Retinal pigment epithelial cell (primary cell): ENCODE measurements at regions not wholly inside any gene's neighbourhood (a gene's known extent, or its start where the extent isn't known, plus 50 kb on each side); places are given as distances from the start of the nearest gene placed in this dataset.

Experiments
- DNase-seq: peaks from one replicate; pipeline ENCODE4 v3.0.0-alpha.2; 2010; ENCODE audit warnings: low read depth
- H3K4me3 ChIP-seq: 2 replicates; pipeline ENCODE4 v1.5.1; 2011; ENCODE audit warnings: mild to moderate bottlenecking, low read length, control low read depth, moderate library complexity
- TF ChIP-seq, protein P1 (sequence below): conservative IDR thresholded peaks from 2 replicates; pipeline ENCODE4 v1.5.1; 2011; ENCODE audit warnings: low read depth, low read length, control low read depth, inconsistent platforms

DNA sequence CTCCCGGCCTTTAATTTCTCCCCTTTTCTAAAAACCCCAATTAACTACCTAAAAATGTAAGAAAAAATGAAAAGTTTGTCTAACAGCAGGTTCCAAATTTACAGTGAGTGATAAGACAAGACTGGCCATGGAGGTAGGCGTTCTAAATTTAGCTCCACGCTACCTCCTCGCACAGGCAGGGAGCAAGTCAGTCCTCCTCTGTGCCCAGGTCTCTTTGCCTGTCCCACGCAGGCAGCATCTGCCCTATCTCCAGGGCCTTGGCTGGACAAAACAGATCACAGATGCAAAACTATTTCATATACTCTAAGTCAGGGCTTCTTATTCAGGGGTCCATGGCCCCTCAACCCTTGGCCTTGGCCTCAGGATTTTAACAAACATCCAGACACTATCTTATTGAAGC, 98.0 kb upstream of the JARID2 start:
- H3K4me3 ChIP-seq = no peak overlapping the region
- TF ChIP-seq, protein P1, sequence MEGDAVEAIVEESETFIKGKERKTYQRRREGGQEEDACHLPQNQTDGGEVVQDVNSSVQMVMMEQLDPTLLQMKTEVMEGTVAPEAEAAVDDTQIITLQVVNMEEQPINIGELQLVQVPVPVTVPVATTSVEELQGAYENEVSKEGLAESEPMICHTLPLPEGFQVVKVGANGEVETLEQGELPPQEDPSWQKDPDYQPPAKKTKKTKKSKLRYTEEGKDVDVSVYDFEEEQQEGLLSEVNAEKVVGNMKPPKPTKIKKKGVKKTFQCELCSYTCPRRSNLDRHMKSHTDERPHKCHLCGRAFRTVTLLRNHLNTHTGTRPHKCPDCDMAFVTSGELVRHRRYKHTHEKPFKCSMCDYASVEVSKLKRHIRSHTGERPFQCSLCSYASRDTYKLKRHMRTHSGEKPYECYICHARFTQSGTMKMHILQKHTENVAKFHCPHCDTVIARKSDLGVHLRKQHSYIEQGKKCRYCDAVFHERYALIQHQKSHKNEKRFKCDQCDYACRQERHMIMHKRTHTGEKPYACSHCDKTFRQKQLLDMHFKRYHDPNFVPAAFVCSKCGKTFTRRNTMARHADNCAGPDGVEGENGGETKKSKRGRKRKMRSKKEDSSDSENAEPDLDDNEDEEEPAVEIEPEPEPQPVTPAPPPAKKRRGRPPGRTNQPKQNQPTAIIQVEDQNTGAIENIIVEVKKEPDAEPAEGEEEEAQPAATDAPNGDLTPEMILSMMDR = no peak
- no peak for DNase-seq

DNA sequence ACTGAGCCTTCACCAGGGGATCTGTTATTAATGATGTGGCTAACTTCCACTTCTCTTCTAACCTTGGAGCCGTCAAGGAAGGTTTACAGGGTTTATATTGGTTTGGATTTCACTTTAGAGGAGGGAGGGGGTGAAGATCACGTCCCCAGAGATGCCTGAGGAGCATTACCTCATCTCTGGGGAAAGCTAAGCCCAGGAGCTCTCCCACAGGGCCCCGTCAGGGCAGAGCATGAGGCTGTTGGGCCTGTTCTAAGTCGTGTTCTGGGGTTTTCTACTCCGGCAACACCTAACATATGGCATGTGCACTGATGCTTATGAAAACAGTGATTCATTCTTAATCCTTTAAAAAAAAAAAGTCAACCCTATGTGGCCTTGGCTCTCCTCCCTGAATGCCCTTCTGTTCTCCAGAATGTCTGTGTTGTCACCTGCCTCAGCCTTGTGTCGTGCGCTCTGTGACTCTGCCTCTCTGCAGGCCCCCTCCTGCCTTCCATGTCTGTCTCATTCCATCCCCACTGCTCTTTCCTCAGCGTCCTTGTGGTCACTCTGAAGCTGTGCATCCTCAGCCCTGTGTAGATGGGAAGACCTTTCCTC, 97.4 kb upstream of the JARID2 start:
- TF ChIP-seq, protein P1 = no peak
- DNase-seq = peak; percentile 92

DNA sequence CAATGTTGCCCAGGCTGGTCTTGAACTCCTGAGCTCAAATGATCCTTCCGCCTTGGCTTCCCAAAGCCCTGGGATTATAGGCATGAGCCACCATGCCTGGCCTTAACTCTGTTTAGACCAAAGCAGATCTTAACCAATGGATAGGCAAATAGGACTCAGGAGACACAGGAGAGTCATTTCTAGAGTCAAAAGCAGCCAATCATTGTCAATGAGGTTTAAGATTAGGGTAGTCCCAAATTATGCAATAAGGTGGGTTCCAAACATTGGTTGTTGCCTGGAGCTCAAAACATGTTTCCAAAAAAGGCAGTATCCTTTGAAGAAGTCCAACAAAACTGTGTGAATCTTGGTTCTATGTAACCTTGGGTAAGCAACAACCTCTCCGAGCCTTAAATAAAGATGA, 95.7 kb upstream of the JARID2 start:
- DNase-seq = no peak
- H3K4me3 ChIP-seq = no peak overlapping the region
- TF ChIP-seq, protein P1 = no peak

More for the DNA sequence above, 97.4 kb upstream of the JARID2 start:
- no peak overlapping the region for H3K4me3 ChIP-seq

DNA sequence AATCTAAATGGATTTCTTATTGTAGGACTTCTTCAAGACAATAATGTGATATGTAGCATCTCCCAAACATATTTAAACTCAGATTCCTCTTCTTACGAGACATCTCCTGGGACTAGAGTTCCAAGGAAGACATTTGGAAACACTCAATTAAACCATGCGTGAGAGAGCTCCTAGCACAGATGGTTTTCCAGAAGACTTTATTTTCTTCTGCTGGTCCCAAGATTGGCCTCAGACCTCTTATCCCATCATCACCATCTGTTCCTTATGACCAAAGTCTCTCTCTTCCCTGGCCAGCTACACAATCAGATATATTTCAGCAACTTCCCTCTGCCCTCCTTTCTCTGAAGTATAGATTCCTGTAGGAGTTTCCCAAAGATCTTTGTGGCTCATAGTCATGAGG, 93.2 kb upstream of the JARID2 start:
- TF ChIP-seq, protein P1 = no peak
- H3K4me3 ChIP-seq = no peak overlapping the region
- DNase-seq = no peak

DNA sequence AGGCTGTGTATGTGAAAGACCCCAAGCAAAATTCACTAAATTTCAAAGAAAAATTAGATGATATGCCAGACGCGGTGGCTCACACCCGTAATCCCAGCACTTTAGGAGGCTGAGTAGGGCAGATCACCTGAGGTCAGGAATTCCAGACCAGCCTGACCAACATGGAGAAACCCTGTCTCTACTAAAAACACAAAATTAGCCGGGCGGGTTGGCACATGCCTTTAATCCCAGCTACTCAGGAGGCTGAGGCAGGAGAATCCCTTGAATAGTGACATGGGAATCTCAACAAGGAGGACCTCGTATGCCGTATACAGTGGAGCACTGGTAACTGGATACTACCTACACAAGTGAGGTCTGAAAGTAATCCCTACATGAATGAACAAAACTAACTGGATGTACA, 92.7 kb upstream of the JARID2 start:
- no peak for DNase-seq
- H3K4me3 ChIP-seq = no peak overlapping the region
- TF ChIP-seq, protein P1 = no peak

DNA sequence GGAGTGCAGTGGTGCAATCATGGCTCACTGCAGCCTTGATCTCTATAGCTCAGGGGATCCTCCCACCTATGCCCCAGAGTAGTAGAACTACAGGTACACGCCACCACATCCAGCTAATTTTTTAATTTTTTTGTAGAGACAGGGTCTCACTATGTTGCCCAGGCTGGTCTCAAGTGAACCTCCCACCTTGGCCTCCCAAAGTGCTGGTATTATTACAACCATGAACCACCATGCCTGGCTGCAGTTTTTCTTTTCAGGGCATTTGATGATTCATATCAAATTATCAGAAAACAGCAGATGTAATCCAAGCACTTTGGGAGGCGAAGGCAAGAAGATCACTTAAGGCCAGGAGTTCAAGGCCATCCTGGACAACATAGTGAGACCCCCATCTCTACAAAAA, 88.4 kb upstream of the JARID2 start:
- DNase-seq = no peak
- H3K4me3 ChIP-seq = no peak overlapping the region
- TF ChIP-seq, protein P1 = no peak

DNA sequence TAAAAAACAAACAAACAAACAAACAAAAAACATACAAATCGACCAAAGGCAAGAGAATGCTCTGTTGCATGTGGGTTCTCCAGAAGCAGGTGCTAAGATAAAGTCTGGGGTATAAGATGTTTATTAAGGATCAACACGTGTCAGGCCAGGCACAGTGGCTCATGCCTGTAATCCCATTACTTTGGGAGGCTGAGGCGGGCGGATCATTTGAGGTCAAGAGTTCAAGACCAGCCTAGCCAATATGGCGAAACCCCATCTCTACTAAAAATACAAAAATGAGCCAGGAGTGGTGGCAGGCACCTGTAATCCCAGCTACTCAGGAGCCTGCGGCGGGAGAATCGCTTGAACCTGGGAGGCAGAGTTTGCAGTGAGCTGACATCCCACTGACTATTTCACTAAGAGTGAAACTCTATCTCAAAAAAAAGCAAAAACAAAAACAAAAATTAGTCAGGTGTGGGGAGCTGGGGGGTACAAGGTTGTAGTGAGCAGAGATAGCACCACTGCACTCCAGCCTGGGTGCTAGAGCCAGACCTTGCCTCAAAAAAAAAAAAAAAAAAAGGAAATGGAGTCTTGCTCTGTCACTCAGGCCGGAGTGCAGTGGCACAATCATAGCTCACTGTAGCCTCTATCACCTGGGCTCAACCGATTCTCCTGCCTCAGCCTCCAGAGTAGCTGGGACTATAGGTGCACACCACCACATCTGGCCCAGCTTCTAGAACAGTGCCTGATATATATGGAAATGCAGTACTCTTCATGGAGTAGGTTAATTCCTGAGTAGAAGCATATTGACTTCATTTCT, 86.8 kb upstream of the JARID2 start:
- no peak overlapping the region for H3K4me3 ChIP-seq
- TF ChIP-seq, protein P1 = no peak
- no peak for DNase-seq
